Aorta (tissue), 5 donors: ENCODE measurements at regions not wholly inside any gene's neighbourhood (a gene's known extent, or its start where the extent isn't known, plus 50 kb on each side); places are given as distances from the start of the nearest gene placed in this dataset.

Experiments used
- ATAC-seq: fragments of 200-7000 bp; cut with Tn5 transposase; one replicate; pipeline ENCODE4 v1.9.1; 2022; ENCODE audit warnings: moderate library complexity; ENCODE audit not compliant: low FRiP score
- DNase-seq, 2 donors: peaks; one replicate each; pipeline ENCODE4 v3.0.0-alpha.2; 2020
- H3K27ac ChIP-seq, 2 donors: one replicate each; pipeline ENCODE4 v1.5.1; 2013; ENCODE audit warnings: low read length in 2 of 2, mild to moderate bottlenecking in 2 of 2, moderate library complexity in 2 of 2, control low read depth in 1 of 2, inconsistent platforms in 1 of 2, low read depth in 1 of 2
- H3K27me3 ChIP-seq, 2 donors: one replicate each; pipeline ENCODE4 v1.6.1; 2013; ENCODE audit warnings: control low read depth in 1 of 2, low read length in 1 of 2, mild to moderate bottlenecking in 1 of 2, moderate library complexity in 1 of 2; ENCODE audit not compliant: insufficient read depth in 2 of 2, control insufficient read depth in 1 of 2
- H3K36me3 ChIP-seq, 2 donors: one replicate each; pipeline ENCODE4 v1.6.1; 2013; ENCODE audit warnings: control low read depth in 1 of 2, low read length in 1 of 2, mild to moderate bottlenecking in 1 of 2; ENCODE audit not compliant: insufficient read depth in 2 of 2, control insufficient read depth in 1 of 2
- H3K4me1 ChIP-seq, 2 donors: one replicate each; pipeline ENCODE4 v1.6.1; 2013; ENCODE audit warnings: low read length in 2 of 2, control low read depth in 1 of 2, mild to moderate bottlenecking in 1 of 2, moderate library complexity in 1 of 2; ENCODE audit not compliant: insufficient read depth in 2 of 2, control insufficient read depth in 1 of 2
- H3K4me3 ChIP-seq, 2 donors: one replicate each; pipeline ENCODE4 v1.5.1; 2013; ENCODE audit warnings: low read length in 2 of 2, control low read depth in 1 of 2, mild to moderate bottlenecking in 1 of 2
- H3K9me3 ChIP-seq: one replicate; pipeline ENCODE4 v1.6.1; 2013; ENCODE audit warnings: mild to moderate bottlenecking, low read length; ENCODE audit not compliant: control insufficient read depth
- WGBS, 2 donors: extraction: QIAGEN DNeasy Blood & Tissue Kit; methylation state at CpG; one replicate each; pipeline ENCODE4 v1.1.7; 2013; 5-methylcytosine and 5-hydroxymethylcytosine counted together
- intact Hi-C, 2 donors: fragments of 100-400 bp; cut with DNase I; formaldehyde crosslinking; loops; one replicate each; pipeline versions ENCODE4 v1.14.2 to v1.15.0; 2022
- donor health status: healthy with polysubstance abuse.
- donor health status: Bipolar disorder and iron deficiency.
- donor health status: DM: no; HTN: no; CAD: no.
- donor health status: DM: no; HTN: no; CAD: no.
- donor health status: DM: yes; HTN: yes; CAD: no.

- no peak overlapping the region for H3K27ac ChIP-seq
- H3K27me3 ChIP-seq, result no peaks in the 10 kb centered on the region
- no peaks in the 10 kb centered on the region for H3K4me1 ChIP-seq
- no peaks in the 10 kb centered on the region for H3K36me3 ChIP-seq
- H3K9me3 ChIP-seq, result no peaks in the 10 kb centered on the region
- WGBS, 2 donors, result 30 to 34% methylated on average over 8 of the region's 8 CpGs
- peak; percentile 36 for ATAC-seq
- no peak for DNase-seq
- no peak overlapping the region for H3K4me3 ChIP-seq
- intact Hi-C loops, result no loop called here
Measured at GRCh38 chr14:26872515-26873361, 274.9 kb upstream of the NOVA1 start.

DNA sequence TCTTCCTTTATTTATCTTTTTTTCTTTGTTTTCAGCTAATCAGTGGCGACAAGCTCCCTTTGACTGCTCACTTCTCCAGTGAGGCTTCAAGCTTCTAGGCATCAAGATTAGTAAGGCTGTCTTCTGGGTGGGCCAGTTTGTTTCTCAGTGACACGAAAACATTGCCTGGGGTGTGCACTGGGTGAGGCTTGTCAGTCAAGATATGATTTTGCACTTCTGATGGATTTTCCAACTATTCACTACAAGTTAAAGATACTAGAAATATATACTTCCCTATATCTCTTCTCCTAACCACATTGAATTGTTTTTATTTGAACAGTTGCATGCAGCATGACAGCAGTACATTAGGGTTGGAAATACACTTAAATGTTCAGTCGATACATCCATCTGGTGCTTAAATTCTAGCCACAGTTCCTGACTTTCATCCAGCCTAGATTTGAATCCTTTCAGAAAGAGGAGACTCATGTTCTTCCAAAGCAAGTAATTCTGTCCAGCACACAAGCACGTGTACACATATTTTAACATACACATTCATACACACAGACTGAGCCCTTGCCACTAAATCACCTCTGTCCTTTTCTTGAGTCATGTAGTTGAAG lies 275.6 kb upstream of the NOVA1 start:
- intact Hi-C loops, result no loop called here
- WGBS, 2 donors, result 69 to 70% methylated on average over 4 of the region's 4 CpGs
- H3K36me3 ChIP-seq, result no peaks in the 10 kb centered on the region
- no peak for ATAC-seq
- no peak overlapping the region for H3K4me3 ChIP-seq
- H3K4me1 ChIP-seq, result no peaks in the 10 kb centered on the region
- DNase-seq, result no peak
- no peaks in the 10 kb centered on the region for H3K9me3 ChIP-seq
- H3K27ac ChIP-seq, result no peak overlapping the region
- no peaks in the 10 kb centered on the region for H3K27me3 ChIP-seq

GRCh38 chr14:26887847-26888246 lies 290.0 kb upstream of the NOVA1 start:
- Histone ChIP-seq H3K9me3 (no peaks in the 10 kb centered on the region), H3K4me1 (no peaks in the 10 kb centered on the region), H3K36me3 (no peaks in the 10 kb centered on the region), H3K27me3 (no peaks in the 10 kb centered on the region), H3K4me3 (no peak overlapping the region), H3K27ac (no peak overlapping the region)
- no peak for ATAC-seq
- intact Hi-C loops, result no loop called here
- peak in 1 of 2 donors; percentile 53 for DNase-seq
- 72 to 78% methylated on average over 1 of the region's 1 CpG for WGBS, 2 donors

GRCh38 chr14:26888592-26888991 lies 290.8 kb upstream of the NOVA1 start:
- Histone ChIP-seq H3K27ac (no peak overlapping the region), H3K27me3 (no peaks in the 10 kb centered on the region), H3K9me3 (no peaks in the 10 kb centered on the region), H3K36me3 (no peaks in the 10 kb centered on the region), H3K4me1 (no peaks in the 10 kb centered on the region), H3K4me3 (no peak overlapping the region)
- DNase-seq, result no peak
- ATAC-seq, result no peak
- intact Hi-C loops, result no loop called here
- 80 to 82% methylated on average over 1 of the region's 1 CpG for WGBS, 2 donors

GRCh38 chr14:26896447-26896846 lies 298.6 kb upstream of the NOVA1 start:
- no peaks in the 10 kb centered on the region for H3K27me3 ChIP-seq
- no peaks in the 10 kb centered on the region for H3K4me1 ChIP-seq
- H3K27ac ChIP-seq, result no peak overlapping the region
- no peak overlapping the region for H3K4me3 ChIP-seq
- H3K9me3 ChIP-seq, result no peaks in the 10 kb centered on the region
- DNase-seq, result no peak
- 51% methylated on average over 3 of the region's 3 CpGs for WGBS, 2 donors
- intact Hi-C loops, result no loop called here
- ATAC-seq, result peak; percentile 50
- H3K36me3 ChIP-seq, result no peaks in the 10 kb centered on the region

DNA sequence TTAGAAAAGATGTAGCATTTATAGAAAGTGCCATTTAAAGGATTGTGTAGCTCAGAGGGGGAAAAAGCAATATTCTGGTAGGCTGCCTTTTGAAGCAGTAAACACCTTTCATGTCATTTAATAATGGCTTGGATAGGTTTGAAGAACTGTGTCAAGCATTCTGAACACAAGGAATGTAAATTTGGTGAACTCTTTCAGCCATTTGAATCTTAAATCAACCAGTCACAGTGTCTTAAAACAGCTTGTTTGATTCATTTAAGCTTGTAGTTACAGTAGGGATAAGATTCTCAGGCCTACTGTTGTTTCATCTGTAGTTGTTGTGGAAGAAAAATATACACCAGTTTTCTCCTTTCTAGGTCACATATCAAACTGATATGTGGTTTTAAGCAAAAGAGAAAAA lies 299.4 kb upstream of the NOVA1 start:
- H3K27me3 ChIP-seq, result no peaks in the 10 kb centered on the region
- H3K9me3 ChIP-seq, result no peaks in the 10 kb centered on the region
- DNase-seq (no peak), ATAC-seq (no peak)
- H3K27ac ChIP-seq, result no peak overlapping the region
- no peaks in the 10 kb centered on the region for H3K4me1 ChIP-seq
- H3K4me3 ChIP-seq, result no peak overlapping the region
- intact Hi-C loops, result no loop called here
- H3K36me3 ChIP-seq, result no peaks in the 10 kb centered on the region

DNA sequence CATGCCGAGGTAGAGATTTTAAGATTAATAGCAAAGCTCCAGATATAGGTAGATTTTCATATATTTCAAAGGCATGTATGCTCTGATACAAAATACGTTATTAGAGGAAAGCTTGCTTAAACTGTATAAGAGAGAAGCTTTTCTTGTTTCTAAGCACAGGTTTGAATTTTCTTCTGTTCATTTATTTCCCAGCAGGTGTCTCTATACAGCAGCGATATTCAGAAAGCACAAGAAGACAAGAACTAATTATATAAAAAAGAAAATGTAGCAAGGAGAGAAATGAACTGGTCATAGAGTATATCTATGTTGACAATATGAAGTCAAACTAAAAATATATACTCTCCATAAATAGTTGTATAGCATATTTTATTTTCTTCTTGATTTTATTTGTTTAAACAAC lies 307.4 kb upstream of the NOVA1 start:
- ATAC-seq, result no peak
- 71 to 82% methylated on average over 3 of the region's 3 CpGs for whole genome bisulfite sequencing, 2 donors
- no peaks in the 10 kb centered on the region for H3K27me3 ChIP-seq
- H3K36me3 ChIP-seq, result no peaks in the 10 kb centered on the region
- no peak overlapping the region for H3K27ac ChIP-seq
- DNase-seq, result no peak
- intact Hi-C loops, result no loop called here
- no peak overlapping the region for H3K4me3 ChIP-seq
- H3K4me1 ChIP-seq, result no peaks in the 10 kb centered on the region
- H3K9me3 ChIP-seq, result no peaks in the 10 kb centered on the region

DNA sequence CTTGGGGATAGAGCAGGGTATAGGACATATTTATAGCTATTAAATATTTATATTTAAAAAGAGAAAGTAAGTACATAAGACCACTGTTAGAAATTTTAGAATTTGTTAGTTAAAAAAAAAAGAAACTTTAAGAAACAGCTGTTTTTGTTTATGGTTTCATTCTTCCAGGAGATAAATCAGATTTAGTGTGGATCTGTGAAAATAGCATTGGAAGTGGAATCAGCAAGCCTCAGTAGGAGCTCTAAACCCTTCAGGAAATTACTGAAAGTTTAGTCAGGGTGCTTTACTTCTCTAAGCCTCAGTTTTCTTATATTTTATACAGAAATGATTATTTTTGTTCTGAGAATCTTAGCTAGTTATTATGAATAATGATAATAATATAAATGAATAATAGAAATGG lies 316.0 kb upstream of the NOVA1 start:
- intact Hi-C loops, result no loop called here
- DNase-seq (no peak), ATAC-seq (no peak)
- no peaks in the 10 kb centered on the region for H3K27me3 ChIP-seq
- no peak overlapping the region for H3K4me3 ChIP-seq
- H3K36me3 ChIP-seq, result no peaks in the 10 kb centered on the region
- H3K4me1 ChIP-seq, result no peaks in the 10 kb centered on the region
- H3K9me3 ChIP-seq, result no peaks in the 10 kb centered on the region
- no peak overlapping the region for H3K27ac ChIP-seq

DNA sequence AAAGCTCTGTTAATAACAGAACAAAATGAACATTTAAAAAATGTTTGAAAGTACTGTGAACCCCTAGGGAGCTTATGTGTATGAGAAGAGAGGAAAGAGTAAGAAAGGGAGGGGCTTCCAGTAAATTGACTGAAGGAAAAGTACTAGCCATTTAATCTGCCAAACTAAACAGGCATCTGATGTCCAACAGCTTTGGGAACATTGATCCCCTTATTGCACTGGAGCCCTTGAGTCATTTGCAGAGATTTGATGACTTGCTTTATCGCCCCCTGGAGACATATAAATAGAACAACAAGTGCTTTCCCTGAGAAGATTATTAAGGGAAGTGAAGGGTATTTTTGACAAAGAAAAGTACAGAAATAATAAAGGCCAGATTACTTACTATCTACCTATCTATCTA lies 319.3 kb upstream of the NOVA1 start:
- Histone ChIP-seq H3K4me3 (no peak overlapping the region), H3K27ac (no peak overlapping the region), H3K9me3 (no peaks in the 10 kb centered on the region), H3K4me1 (no peaks in the 10 kb centered on the region), H3K27me3 (no peaks in the 10 kb centered on the region), H3K36me3 (no peaks in the 10 kb centered on the region)
- 9 to 13% methylated on average over 1 of the region's 1 CpG for WGBS, 2 donors
- no peak for DNase-seq
- ATAC-seq, result peak; percentile 87
- intact Hi-C loops, result no loop called here
